DMS79 (cell line): ENCODE measurements at regions not wholly inside any gene's neighbourhood (a gene's known extent, or its start where the extent isn't known, plus 50 kb on each side); places are given as distances from the start of the nearest gene placed in this dataset.
"Not testable (repeated sequence)": the region's sequence is repeated elsewhere in the genome, so short reads cannot be mapped to it uniquely, and the experiment has no call there.

Experiments used
- DNase-seq: peaks from one replicate; lab custom pipeline; 2025; lab: John Stamatoyannopoulos, UW

- no peak for DNase-seq
These were observed 121.2 kb upstream of the GRIN3A start for GRCh38 chr9:101859620-101860019.

GRCh38 chr9:101858026-101858425, 119.6 kb upstream of the GRIN3A start:
- DNase-seq, result no peak

GRCh38 chr9:101849102-101849707, 110.8 kb upstream of the GRIN3A start:
- DNase-seq, result no peak

- peak; percentile 5 for DNase-seq
These were observed 110.1 kb upstream of the GRIN3A start for GRCh38 chr9:101848485-101848919.

- no peak for DNase-seq
These were observed 107.7 kb upstream of the GRIN3A start for GRCh38 chr9:101846161-101846560.

- DNase-seq, result no peak
These were observed 102.3 kb upstream of the GRIN3A start for GRCh38 chr9:101840694-101841188.

GRCh38 chr9:101838988-101839387, 100.5 kb upstream of the GRIN3A start:
- DNase-seq, result not testable (repeated sequence)

GRCh38 chr9:101836021-101836420, 97.6 kb upstream of the GRIN3A start:
- no peak for DNase-seq

- DNase-seq, result no peak
These were observed 94.0 kb upstream of the GRIN3A start for GRCh38 chr9:101832486-101832885.

GRCh38 chr9:101821450-101821849, 83.0 kb upstream of the GRIN3A start:
- not testable (repeated sequence) for DNase-seq

- DNase-seq, result not testable (repeated sequence)
These were observed 82.5 kb upstream of the GRIN3A start for GRCh38 chr9:101820983-101821382.

GRCh38 chr9:101814064-101814463, 75.6 kb upstream of the GRIN3A start:
- DNase-seq, result no peak

- DNase-seq, result not testable (repeated sequence)
These were observed 69.4 kb upstream of the GRIN3A start for GRCh38 chr9:101807879-101808278.

- DNase-seq, result no peak
These were observed 57.6 kb upstream of the GRIN3A start for GRCh38 chr9:101796044-101796443.

GRCh38 chr9:101795147-101795546, 56.7 kb upstream of the GRIN3A start:
- DNase-seq, result no peak

- no peak for DNase-seq
These were observed 54.0 kb upstream of the GRIN3A start for GRCh38 chr9:101792475-101792874.

- DNase-seq, result no peak
These were observed 53.5 kb upstream of the GRIN3A start for GRCh38 chr9:101791938-101792337.

- no peak for DNase-seq
These were observed 53.1 kb upstream of the GRIN3A start for GRCh38 chr9:101791533-101791932.
